ENCODE measurements at regions not wholly inside any gene's neighbourhood (a gene's known extent, or its start where the extent isn't known, plus 50 kb on each side); places are given as distances from the start of the nearest gene placed in this dataset.

DNA sequence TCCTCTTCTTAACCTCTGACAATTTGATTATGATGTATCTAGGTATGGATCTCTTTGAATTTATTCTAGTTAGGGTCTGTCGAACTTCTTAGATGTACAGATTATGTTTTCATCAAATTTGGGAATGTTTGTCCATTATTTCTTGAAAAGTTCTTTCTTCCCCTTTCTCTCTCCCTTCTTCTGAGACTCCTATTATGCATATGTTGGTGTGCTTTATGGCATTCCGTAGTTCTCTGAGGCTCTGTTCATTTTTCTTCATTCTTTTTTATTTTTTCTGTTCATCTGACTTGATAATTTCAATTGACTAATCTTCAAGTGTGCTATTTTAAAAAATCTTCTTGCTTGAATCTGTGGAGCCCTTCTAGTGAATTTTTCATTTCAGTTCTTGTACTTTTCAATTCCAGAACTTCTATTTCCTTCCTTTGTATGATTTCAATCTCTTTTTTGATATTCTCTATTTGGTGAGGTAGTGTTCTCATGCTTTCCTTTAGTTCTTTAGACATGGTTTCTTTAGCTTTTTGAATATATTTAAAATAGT is 79.8 kb downstream of the TMEM270 start:
- Histone ChIP-seq H3K9me3 (replicated peaks; ENCODE audit: insufficient read depth, low read length) (no peaks in the 10 kb centered on the region), H3K9me2 (replicated peaks; ENCODE audit: insufficient read depth, low read length) (no peaks in the 10 kb centered on the region), H4K20me1 (ENCODE audit: insufficient read depth, low read length) (no peaks in the 10 kb centered on the region), H3F3A (ENCODE audit: insufficient read depth, low read length) (no peaks in the 10 kb centered on the region), H3K4me1 (ENCODE audit: low read length) (no peaks in the 10 kb centered on the region), H3K4me3 (ENCODE audit: low read length) (no peak overlapping the region), H3K27ac (ENCODE audit: low read length) (no peak overlapping the region), H3K4me2 (ENCODE audit: low read depth, low read length) (no peak overlapping the region), H3K9ac (ENCODE audit: low read length) (no peak overlapping the region), H3K27me3 (replicated peaks; ENCODE audit: insufficient read depth, low read length) (no peaks in the 10 kb centered on the region), H2AFZ (ENCODE audit: low read length) (no peak overlapping the region), H3K36me3 (replicated peaks; ENCODE audit: insufficient read depth, low read length) (no peaks in the 10 kb centered on the region), H3K79me2 (ENCODE audit: low read length) (no peaks in the 10 kb centered on the region)
- TF ChIP-seq EZH2phosphoT487 (IDR thresholded peaks at IDR 0.05; ENCODE audit: low read length) (no peak), EZH2 (optimal IDR thresholded peaks at IDR 0.05; ENCODE audit: low read depth, low read length) (no peak)
- TF ChIP-seq, protein P1, sequence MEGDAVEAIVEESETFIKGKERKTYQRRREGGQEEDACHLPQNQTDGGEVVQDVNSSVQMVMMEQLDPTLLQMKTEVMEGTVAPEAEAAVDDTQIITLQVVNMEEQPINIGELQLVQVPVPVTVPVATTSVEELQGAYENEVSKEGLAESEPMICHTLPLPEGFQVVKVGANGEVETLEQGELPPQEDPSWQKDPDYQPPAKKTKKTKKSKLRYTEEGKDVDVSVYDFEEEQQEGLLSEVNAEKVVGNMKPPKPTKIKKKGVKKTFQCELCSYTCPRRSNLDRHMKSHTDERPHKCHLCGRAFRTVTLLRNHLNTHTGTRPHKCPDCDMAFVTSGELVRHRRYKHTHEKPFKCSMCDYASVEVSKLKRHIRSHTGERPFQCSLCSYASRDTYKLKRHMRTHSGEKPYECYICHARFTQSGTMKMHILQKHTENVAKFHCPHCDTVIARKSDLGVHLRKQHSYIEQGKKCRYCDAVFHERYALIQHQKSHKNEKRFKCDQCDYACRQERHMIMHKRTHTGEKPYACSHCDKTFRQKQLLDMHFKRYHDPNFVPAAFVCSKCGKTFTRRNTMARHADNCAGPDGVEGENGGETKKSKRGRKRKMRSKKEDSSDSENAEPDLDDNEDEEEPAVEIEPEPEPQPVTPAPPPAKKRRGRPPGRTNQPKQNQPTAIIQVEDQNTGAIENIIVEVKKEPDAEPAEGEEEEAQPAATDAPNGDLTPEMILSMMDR (IDR thresholded peaks at IDR 0.05; ENCODE audit: low read length): no peak
- DNase-seq: no peak

DNA sequence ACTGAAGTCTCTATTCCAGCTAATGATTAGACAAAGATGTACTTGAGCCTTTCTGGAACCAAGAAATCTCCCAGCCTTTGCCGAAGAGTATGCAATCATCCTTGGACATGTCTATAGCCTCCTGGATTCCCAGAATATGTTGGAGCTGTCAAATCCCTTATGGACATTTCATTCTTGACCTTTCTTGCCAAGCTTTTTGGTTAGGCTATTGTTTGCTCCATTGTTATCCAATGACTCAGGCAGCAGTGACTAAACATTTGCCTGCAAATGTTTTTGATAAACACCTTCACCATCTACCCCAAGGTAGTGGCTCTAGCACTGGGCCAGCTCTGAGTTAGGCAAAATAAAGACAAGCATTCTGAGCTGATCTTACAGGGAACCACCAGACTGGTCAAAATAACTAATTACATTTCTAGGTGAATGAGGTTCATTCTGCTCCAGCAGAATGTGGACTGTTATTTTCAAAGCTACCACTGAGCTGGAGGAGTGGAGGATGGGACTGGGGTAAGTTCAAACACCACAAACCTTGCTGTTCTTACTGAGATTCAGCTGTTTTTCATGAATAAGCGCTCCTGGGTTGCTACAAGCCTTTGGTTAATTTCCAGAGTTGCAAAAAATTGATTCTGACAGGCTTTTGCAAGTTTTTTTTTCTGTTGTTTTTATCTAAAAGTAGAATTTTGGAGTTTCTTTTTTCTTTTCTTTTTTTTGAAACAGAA is 81.0 kb downstream of the TMEM270 start:
- H3K9me3 ChIP-seq (replicated peaks; ENCODE audit: insufficient read depth, low read length): no peaks in the 10 kb centered on the region
- no peaks in the 10 kb centered on the region for H3F3A ChIP-seq (ENCODE audit: insufficient read depth, low read length)
- no peaks in the 10 kb centered on the region for H3K4me1 ChIP-seq (ENCODE audit: low read length)
- no peaks in the 10 kb centered on the region for H3K27me3 ChIP-seq (replicated peaks; ENCODE audit: insufficient read depth, low read length)
- no peaks in the 10 kb centered on the region for H4K20me1 ChIP-seq (ENCODE audit: insufficient read depth, low read length)
- H3K9ac ChIP-seq (ENCODE audit: low read length): no peak overlapping the region
- no peaks in the 10 kb centered on the region for H3K36me3 ChIP-seq (replicated peaks; ENCODE audit: insufficient read depth, low read length)
- no peak overlapping the region for H3K4me2 ChIP-seq (ENCODE audit: low read depth, low read length)
- H3K79me2 ChIP-seq (ENCODE audit: low read length): no peaks in the 10 kb centered on the region
- no peaks in the 10 kb centered on the region for H3K9me2 ChIP-seq (replicated peaks; ENCODE audit: insufficient read depth, low read length)
- no peak for TF ChIP-seq EZH2phosphoT487 (IDR thresholded peaks at IDR 0.05; ENCODE audit: low read length)
- no peak for TF ChIP-seq EZH2 (optimal IDR thresholded peaks at IDR 0.05; ENCODE audit: low read depth, low read length)
- TF ChIP-seq, protein P1 (IDR thresholded peaks at IDR 0.05; ENCODE audit: low read length): no peak
- H3K4me3 ChIP-seq (ENCODE audit: low read length): no peak overlapping the region
- H2AFZ ChIP-seq (ENCODE audit: low read length): no peak overlapping the region
- DNase-seq: no peak
- H3K27ac ChIP-seq (ENCODE audit: low read length): no peak overlapping the region

DNA sequence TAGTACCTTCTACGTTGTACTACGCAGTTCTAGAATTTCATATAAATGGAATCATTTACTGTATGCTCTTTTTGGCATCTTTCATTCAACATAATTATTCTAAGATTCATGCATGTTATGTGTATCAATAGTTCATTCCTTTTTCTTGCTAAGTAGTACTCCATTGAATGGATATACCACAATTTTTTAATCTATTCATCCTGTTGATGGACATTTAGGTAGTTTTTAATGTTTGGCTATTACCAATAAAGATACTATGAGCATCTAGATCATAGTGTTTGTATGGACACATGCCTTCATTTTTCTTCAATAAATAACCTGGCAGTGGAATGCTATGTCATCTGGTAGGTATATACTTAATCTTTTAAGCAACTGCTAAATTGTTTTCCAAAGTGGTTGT is 83.0 kb upstream of the ELN start:
- DNase-seq: no peak
- H4K20me1 ChIP-seq (ENCODE audit: insufficient read depth, low read length): no peaks in the 10 kb centered on the region
- no peaks in the 10 kb centered on the region for H3K27me3 ChIP-seq (replicated peaks; ENCODE audit: insufficient read depth, low read length)
- no peaks in the 10 kb centered on the region for H3K9me2 ChIP-seq (replicated peaks; ENCODE audit: insufficient read depth, low read length)
- no peak overlapping the region for H2AFZ ChIP-seq (ENCODE audit: low read length)
- H3K4me2 ChIP-seq (ENCODE audit: low read depth, low read length): no peak overlapping the region
- H3F3A ChIP-seq (ENCODE audit: insufficient read depth, low read length): no peaks in the 10 kb centered on the region
- H3K36me3 ChIP-seq (replicated peaks; ENCODE audit: insufficient read depth, low read length): no peaks in the 10 kb centered on the region
- TF ChIP-seq EZH2phosphoT487 (IDR thresholded peaks at IDR 0.05; ENCODE audit: low read length) (no peak), EZH2 (optimal IDR thresholded peaks at IDR 0.05; ENCODE audit: low read depth, low read length) (no peak)
- TF ChIP-seq, protein P1 (IDR thresholded peaks at IDR 0.05; ENCODE audit: low read length): no peak
- H3K79me2 ChIP-seq (ENCODE audit: low read length): no peaks in the 10 kb centered on the region
- H3K9ac ChIP-seq (ENCODE audit: low read length): no peak overlapping the region
- H3K9me3 ChIP-seq (replicated peaks; ENCODE audit: insufficient read depth, low read length): no peaks in the 10 kb centered on the region; the same call in 1 of the 2 replicates
- H3K4me3 ChIP-seq (ENCODE audit: low read length): no peak overlapping the region
- no peaks in the 10 kb centered on the region for H3K4me1 ChIP-seq (ENCODE audit: low read length)
- no peak overlapping the region for H3K27ac ChIP-seq (ENCODE audit: low read length)

All from MM.1S (cell line).